SK-N-SH treated with all-trans-retinoic acid at 6 μM for 48 hours (cell line): ENCODE measurements at regions not wholly inside any gene's neighbourhood (a gene's known extent, or its start where the extent isn't known, plus 50 kb on each side); places are given as distances from the start of the nearest gene placed in this dataset.

ENCODE experiments used
- ARNTL ChIP-seq: fragments of 450-650 bp; formaldehyde crosslinking; IDR thresholded peaks from 2 replicates; pipeline ENCODE4 v1.5.0; 2020; ENCODE audit warnings: low read depth, mild to moderate bottlenecking, moderate library complexity, borderline replicate concordance
- BACH2 ChIP-seq: fragments of 250-450 bp; sonication (Bioruptor Pico); IDR thresholded peaks from 2 replicates; pipeline ENCODE4 v1.9.0; 2021; ENCODE audit warnings: mild to moderate bottlenecking, borderline replicate concordance
- CREB5 ChIP-seq: fragments of 250-450 bp; sonication (Bioruptor Pico); IDR thresholded peaks from 2 replicates; pipeline ENCODE4 v1.5.1; 2020; ENCODE audit warnings: low read depth, mild to moderate bottlenecking, moderate library complexity
- GLIS3 ChIP-seq: fragments of 250-450 bp; sonication (Bioruptor Pico); IDR thresholded peaks from 2 replicates; pipeline ENCODE4 v1.5.0; 2020; ENCODE audit warnings: mild to moderate bottlenecking, moderate library complexity
- OSR1 ChIP-seq: fragments of 250-450 bp; sonication (Bioruptor Pico); IDR thresholded peaks from 2 replicates; pipeline ENCODE4 v1.8.0; 2022; ENCODE audit warnings: moderate library complexity, mild to moderate bottlenecking, inconsistent platforms
- PPARA ChIP-seq: fragments of 250-450 bp; sonication (Bioruptor Pico); IDR thresholded peaks from 2 replicates; pipeline ENCODE4 v1.5.0; 2020; ENCODE audit warnings: mild to moderate bottlenecking, borderline replicate concordance
- RARB ChIP-seq: fragments of 250-450 bp; sonication (Bioruptor Pico); IDR thresholded peaks from 2 replicates; pipeline ENCODE4 v1.8.0; 2021; ENCODE audit warnings: mild to moderate bottlenecking, moderate library complexity
- TCF4 ChIP-seq: fragments of 250-450 bp; sonication (Bioruptor Pico); IDR thresholded peaks from 2 replicates; pipeline ENCODE4 v1.8.0; 2021; ENCODE audit warnings: mild to moderate bottlenecking, moderate library complexity, borderline replicate concordance
- TOX ChIP-seq: fragments of 250-450 bp; sonication (Bioruptor Pico); IDR thresholded peaks from 2 replicates; pipeline ENCODE4 v1.8.0; 2021; ENCODE audit warnings: mild to moderate bottlenecking, moderate library complexity, borderline replicate concordance
- TSHZ2 ChIP-seq: fragments of 250-450 bp; sonication (Bioruptor Pico); IDR thresholded peaks from 2 replicates; pipeline ENCODE4 v1.5.0; 2020; ENCODE audit warnings: mild to moderate bottlenecking, moderate library complexity
- ZFP3 ChIP-seq: fragments of 250-450 bp; sonication (Bioruptor Pico); IDR thresholded peaks from 2 replicates; pipeline ENCODE4 v1.5.0; 2020; ENCODE audit warnings: mild to moderate bottlenecking, moderate library complexity
- ZFP30 ChIP-seq: fragments of 450-650 bp; formaldehyde crosslinking; IDR thresholded peaks from 2 replicates; pipeline ENCODE4 v1.5.0; 2022; ENCODE audit warnings: mild to moderate bottlenecking, moderate library complexity
- ZNF565 ChIP-seq: fragments of 450-650 bp; formaldehyde crosslinking; conservative IDR thresholded peaks from 2 replicates; pipeline ENCODE4 v1.5.0; 2020; ENCODE audit warnings: low read depth, mild to moderate bottlenecking, moderate library complexity
- ZNF70 ChIP-seq: fragments of 450-650 bp; formaldehyde crosslinking; IDR thresholded peaks from 2 replicates; pipeline ENCODE4 v1.5.0; 2020; ENCODE audit warnings: mild to moderate bottlenecking, moderate library complexity

GRCh38 chr9:38263532-38263931, 129.0 kb upstream of the ALDH1B1 start:
- no peak for TF ChIP-seq ARNTL (CRISPR knock-in tag)
- TF ChIP-seq TSHZ2: no peak
- no peak for TF ChIP-seq ZNF565
- no peak for TF ChIP-seq RARB (CRISPR knock-in tag)
- no peak for TF ChIP-seq ZNF70 (CRISPR knock-in tag)
- no peak for TF ChIP-seq BACH2 (CRISPR knock-in tag)
- TF ChIP-seq GLIS3 (CRISPR knock-in tag): no peak
- no peak for TF ChIP-seq ZFP3 (CRISPR knock-in tag)
- TF ChIP-seq CREB5 (CRISPR knock-in tag): no peak
- no peak for TF ChIP-seq ZFP30 (CRISPR knock-in tag)
- no peak for TF ChIP-seq TCF4 (CRISPR knock-in tag)
- no peak for TF ChIP-seq OSR1 (CRISPR knock-in tag)
- TF ChIP-seq TOX (CRISPR knock-in tag): no peak
- no peak for TF ChIP-seq PPARA
